ENCODE measurements at regions not wholly inside any gene's neighbourhood (a gene's known extent, or its start where the extent isn't known, plus 50 kb on each side); places are given as distances from the start of the nearest gene placed in this dataset.

DNA sequence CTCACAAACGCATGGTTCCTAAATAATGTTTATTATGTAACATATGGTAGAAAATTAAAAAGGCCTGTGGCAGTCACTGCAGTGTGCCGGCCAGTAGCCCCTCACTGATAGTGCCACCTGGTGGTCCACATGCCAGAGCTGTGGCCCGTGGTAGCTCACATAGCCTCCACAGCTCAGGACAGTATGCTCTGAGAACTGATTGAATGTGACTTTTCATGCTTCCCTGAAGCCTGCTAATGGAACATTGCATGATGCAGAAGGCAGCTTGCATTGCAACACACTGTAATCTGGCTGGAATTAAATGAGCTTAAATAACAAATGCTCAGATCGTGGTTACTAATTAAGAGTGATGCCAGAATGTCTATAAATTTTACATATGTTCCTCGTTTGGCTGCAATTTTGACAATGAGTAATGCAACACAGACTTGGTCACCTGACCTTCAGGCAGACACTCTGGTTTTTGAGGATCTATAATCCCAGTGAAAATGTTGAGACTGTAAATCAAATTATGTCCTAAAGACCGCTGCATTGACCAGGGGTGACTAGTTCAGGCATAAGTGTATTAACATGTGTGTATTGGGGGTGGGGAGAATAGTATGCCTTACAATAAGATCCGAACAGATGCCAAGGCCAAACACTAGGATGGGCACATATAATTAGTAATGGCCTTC lies 566.4 kb downstream of the METTL15 start (continued):
- no peak for TF ChIP-seq ZFHX2 (tag by site-specific recombination; conservative IDR thresholded peaks at IDR 0.05)
- TF ChIP-seq ZNF341 (tag by site-specific recombination; IDR thresholded peaks at IDR 0.05; ENCODE audit: low read depth): no peak
- no peak for TF ChIP-seq ZNF404 (tag by site-specific recombination; IDR thresholded peaks at IDR 0.05)
- TF ChIP-seq ZEB2 (tag by site-specific recombination; IDR thresholded peaks at IDR 0.05): no peak
- TF ChIP-seq ZSCAN23 (tag by site-specific recombination; IDR thresholded peaks at IDR 0.05): no peak

- CTCF ChIA-PET: interaction anchor here (0.7 to 1.5 kb wide), 9 partner anchors 10 to 512 kb away, joined by 3 to 6 read pairs (median 3); no protein-coding TSS in a partner anchor
- no peaks in the 10 kb centered on the region for H3K9me3 ChIP-seq (ENCODE audit: control insufficient read depth, insufficient read depth, low read depth, low read length)
- POLR2A ChIA-PET: no interaction called here
Measured at GRCh38 chr11:28673691-28674432, 565.7 kb downstream of the METTL15 start.

GRCh38 chr11:28671274-28671673 lies 563.1 kb downstream of the METTL15 start:
- no peak overlapping the region for H3K4me3 ChIP-seq (ENCODE audit: low read depth, low read length)
- H3K4me1 ChIP-seq (ENCODE audit: control insufficient read depth, insufficient read depth, low read length): no peaks in the 10 kb centered on the region
- H3K27ac ChIP-seq (ENCODE audit: extremely low read depth, low read depth, low read length): no peak overlapping the region
- POLR2A ChIA-PET: no interaction called here
- no peak for TF ChIP-seq TSHZ1 (tag by site-specific recombination; IDR thresholded peaks at IDR 0.05; ENCODE audit: borderline replicate concordance)
- TF ChIP-seq ZNF621 (tag by site-specific recombination; IDR thresholded peaks at IDR 0.05): no peak
- TF ChIP-seq SP2 (tag by site-specific recombination; IDR thresholded peaks at IDR 0.05): no peak
- TF ChIP-seq ZNF169 (tag by site-specific recombination; IDR thresholded peaks at IDR 0.05): no peak
- no peak for TF ChIP-seq ZNF19 (tag by site-specific recombination; IDR thresholded peaks at IDR 0.05; ENCODE audit: low read depth)
- TF ChIP-seq ZNF248 (tag by site-specific recombination; IDR thresholded peaks at IDR 0.05): no peak
- no peak for TF ChIP-seq ZBTB1 (tag by site-specific recombination; IDR thresholded peaks at IDR 0.05)
- CTCF ChIA-PET: no interaction called here
- no peaks in the 10 kb centered on the region for H3K9me3 ChIP-seq (ENCODE audit: control insufficient read depth, insufficient read depth, low read depth, low read length)
- no peaks in the 10 kb centered on the region for H3K36me3 ChIP-seq (ENCODE audit: control insufficient read depth in 2 of 2, insufficient read depth in 1 of 2, low read length in 2 of 2)

More at GRCh38 chr11:28673691-28674432, 565.7 kb downstream of the METTL15 start:
- TF ChIP-seq ZNF404 (tag by site-specific recombination; IDR thresholded peaks at IDR 0.05) (no peak), ZBTB17 (tag by site-specific recombination; IDR thresholded peaks at IDR 0.05) (no peak), ZNF354C (tag by site-specific recombination; IDR thresholded peaks at IDR 0.05; ENCODE audit: borderline replicate concordance, low read depth) (no peak), ZNF792 (tag by site-specific recombination; IDR thresholded peaks at IDR 0.05) (no peak), ZNF221 (tag by site-specific recombination; IDR thresholded peaks at IDR 0.05; ENCODE audit: borderline replicate concordance) (no peak), ZNF585B (tag by site-specific recombination; IDR thresholded peaks at IDR 0.05) (no peak), ZNF133 (tag by site-specific recombination; IDR thresholded peaks at IDR 0.05) (no peak), ZNF366 (tag by site-specific recombination; conservative IDR thresholded peaks at IDR 0.05) (no peak), ZNF132 (tag by site-specific recombination; IDR thresholded peaks at IDR 0.05; ENCODE audit: borderline replicate concordance) (no peak), ZNF292 (tag by site-specific recombination; IDR thresholded peaks at IDR 0.05; ENCODE audit: borderline replicate concordance, low read depth) (no peak), HOXC10 (CRISPR knock-in tag; IDR thresholded peaks at IDR 0.05) (no peak), ZNF596 (tag by site-specific recombination; IDR thresholded peaks at IDR 0.05) (no peak), SALL2 (tag by site-specific recombination; IDR thresholded peaks at IDR 0.05; ENCODE audit: borderline replicate concordance) (no peak)
- TF ChIP-seq, protein P1, sequence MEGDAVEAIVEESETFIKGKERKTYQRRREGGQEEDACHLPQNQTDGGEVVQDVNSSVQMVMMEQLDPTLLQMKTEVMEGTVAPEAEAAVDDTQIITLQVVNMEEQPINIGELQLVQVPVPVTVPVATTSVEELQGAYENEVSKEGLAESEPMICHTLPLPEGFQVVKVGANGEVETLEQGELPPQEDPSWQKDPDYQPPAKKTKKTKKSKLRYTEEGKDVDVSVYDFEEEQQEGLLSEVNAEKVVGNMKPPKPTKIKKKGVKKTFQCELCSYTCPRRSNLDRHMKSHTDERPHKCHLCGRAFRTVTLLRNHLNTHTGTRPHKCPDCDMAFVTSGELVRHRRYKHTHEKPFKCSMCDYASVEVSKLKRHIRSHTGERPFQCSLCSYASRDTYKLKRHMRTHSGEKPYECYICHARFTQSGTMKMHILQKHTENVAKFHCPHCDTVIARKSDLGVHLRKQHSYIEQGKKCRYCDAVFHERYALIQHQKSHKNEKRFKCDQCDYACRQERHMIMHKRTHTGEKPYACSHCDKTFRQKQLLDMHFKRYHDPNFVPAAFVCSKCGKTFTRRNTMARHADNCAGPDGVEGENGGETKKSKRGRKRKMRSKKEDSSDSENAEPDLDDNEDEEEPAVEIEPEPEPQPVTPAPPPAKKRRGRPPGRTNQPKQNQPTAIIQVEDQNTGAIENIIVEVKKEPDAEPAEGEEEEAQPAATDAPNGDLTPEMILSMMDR (tag by site-specific recombination; IDR thresholded peaks at IDR 0.05): no peak
- Histone ChIP-seq H3K4me1 (ENCODE audit: control insufficient read depth, insufficient read depth, low read length) (no peaks in the 10 kb centered on the region), H3K4me3 (ENCODE audit: low read depth, low read length) (no peak overlapping the region), H3K36me3 (ENCODE audit: control insufficient read depth in 2 of 2, insufficient read depth in 1 of 2, low read length in 2 of 2) (no peaks in the 10 kb centered on the region), H3K27ac (ENCODE audit: extremely low read depth, low read depth, low read length) (no peak overlapping the region)
